ENCODE measurements at regions not wholly inside any gene's neighbourhood (a gene's known extent, or its start where the extent isn't known, plus 50 kb on each side); places are given as distances from the start of the nearest gene placed in this dataset.

DNA sequence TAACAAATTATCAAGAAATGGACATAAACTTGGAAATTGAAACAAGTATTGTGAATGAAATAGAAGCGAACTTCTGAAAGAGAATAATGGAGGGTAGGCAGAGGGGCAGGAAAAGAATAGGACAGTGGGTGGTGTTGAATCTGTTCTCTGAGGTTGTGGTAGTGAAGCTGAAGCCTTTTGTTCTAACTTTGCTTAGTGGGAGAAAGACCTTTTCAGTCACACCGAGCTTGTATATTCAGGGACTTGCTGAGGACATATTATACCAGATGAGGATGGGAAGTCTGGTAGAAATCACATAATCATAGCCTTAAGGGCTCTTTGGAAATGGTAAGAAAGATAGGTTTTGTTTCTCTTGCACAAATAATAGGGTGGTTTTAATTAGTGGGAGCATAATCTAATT is 115.4 kb upstream of the NDST4 start:
- 22% methylated on average over 2 of the region's 2 CpGs for WGBS (ENCODE audit: low lambda C conversion rate)

DNA sequence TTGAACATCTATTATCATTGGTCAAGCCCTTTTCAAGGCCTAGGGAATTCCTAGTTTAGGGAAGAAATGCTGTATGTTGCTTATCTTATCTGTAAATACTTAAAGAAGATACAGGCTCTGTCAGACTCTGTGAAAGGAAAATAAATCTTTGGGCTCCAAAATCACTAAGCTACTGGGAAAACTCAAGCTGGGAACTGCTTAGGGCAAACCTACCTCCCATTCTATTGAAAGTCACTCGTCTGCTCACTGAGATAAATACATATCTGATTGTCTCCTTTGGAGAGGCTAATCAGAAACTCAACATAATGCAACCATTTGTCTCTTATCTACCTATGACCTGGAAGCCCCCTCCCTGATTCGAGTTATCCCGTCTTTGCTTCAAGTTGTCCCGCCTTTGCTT is 108.6 kb upstream of the NDST4 start:
- Histone ChIP-seq H3K36me3 (replicated peaks in 1 of 2; ENCODE audit: control insufficient read depth in 1 of 2, insufficient read depth in 2 of 2, low read length in 1 of 2) (no peaks in the 10 kb centered on the region), H4K20me1 (ENCODE audit: insufficient read depth) (no peaks in the 10 kb centered on the region), H3K9me3 (no peaks in the 10 kb centered on the region), H3K79me2 (ENCODE audit: insufficient read depth) (no peaks in the 10 kb centered on the region), H3K4me3 (ENCODE audit: low read depth in 2 of 2, low read length in 1 of 2) (no peak overlapping the region), H3F3A (replicated peaks; ENCODE audit: insufficient read depth) (no peaks in the 10 kb centered on the region), H2AFZ (ENCODE audit: low read depth) (no peak overlapping the region), H3K27me3 (ENCODE audit: insufficient read depth) (no peaks in the 10 kb centered on the region), H3K9ac (no peak overlapping the region), H3K4me1 (ENCODE audit: control insufficient read depth in 1 of 2, insufficient read depth in 2 of 2, low read depth in 1 of 2, low read length in 1 of 2) (no peaks in the 10 kb centered on the region), H3K9me2 (no peaks in the 10 kb centered on the region), H3K27ac (ENCODE audit: low read depth in 2 of 2, low read length in 1 of 2) (no peak overlapping the region), H3K4me2 (no peak overlapping the region)
- TF ChIP-seq JUND (IDR thresholded peaks at IDR 0.05) (no peak), EP300 (IDR thresholded peaks at IDR 0.05; ENCODE audit: borderline replicate concordance in 1 of 2, low read depth in 1 of 2, low read length in 1 of 2) (no peak), MEF2A (IDR thresholded peaks at IDR 0.05; ENCODE audit: borderline replicate concordance, low read depth) (no peak), EZH2phosphoT487 (IDR thresholded peaks at IDR 0.05; ENCODE audit: borderline replicate concordance, low read depth) (no peak), TCF12 (IDR thresholded peaks at IDR 0.05) (no peak)
- TF ChIP-seq, protein P1, sequence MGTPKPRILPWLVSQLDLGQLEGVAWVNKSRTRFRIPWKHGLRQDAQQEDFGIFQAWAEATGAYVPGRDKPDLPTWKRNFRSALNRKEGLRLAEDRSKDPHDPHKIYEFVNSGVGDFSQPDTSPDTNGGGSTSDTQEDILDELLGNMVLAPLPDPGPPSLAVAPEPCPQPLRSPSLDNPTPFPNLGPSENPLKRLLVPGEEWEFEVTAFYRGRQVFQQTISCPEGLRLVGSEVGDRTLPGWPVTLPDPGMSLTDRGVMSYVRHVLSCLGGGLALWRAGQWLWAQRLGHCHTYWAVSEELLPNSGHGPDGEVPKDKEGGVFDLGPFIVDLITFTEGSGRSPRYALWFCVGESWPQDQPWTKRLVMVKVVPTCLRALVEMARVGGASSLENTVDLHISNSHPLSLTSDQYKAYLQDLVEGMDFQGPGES (IDR thresholded peaks at IDR 0.05; ENCODE audit: low read depth, low read length) = no peak
- TF ChIP-seq, protein P2, sequence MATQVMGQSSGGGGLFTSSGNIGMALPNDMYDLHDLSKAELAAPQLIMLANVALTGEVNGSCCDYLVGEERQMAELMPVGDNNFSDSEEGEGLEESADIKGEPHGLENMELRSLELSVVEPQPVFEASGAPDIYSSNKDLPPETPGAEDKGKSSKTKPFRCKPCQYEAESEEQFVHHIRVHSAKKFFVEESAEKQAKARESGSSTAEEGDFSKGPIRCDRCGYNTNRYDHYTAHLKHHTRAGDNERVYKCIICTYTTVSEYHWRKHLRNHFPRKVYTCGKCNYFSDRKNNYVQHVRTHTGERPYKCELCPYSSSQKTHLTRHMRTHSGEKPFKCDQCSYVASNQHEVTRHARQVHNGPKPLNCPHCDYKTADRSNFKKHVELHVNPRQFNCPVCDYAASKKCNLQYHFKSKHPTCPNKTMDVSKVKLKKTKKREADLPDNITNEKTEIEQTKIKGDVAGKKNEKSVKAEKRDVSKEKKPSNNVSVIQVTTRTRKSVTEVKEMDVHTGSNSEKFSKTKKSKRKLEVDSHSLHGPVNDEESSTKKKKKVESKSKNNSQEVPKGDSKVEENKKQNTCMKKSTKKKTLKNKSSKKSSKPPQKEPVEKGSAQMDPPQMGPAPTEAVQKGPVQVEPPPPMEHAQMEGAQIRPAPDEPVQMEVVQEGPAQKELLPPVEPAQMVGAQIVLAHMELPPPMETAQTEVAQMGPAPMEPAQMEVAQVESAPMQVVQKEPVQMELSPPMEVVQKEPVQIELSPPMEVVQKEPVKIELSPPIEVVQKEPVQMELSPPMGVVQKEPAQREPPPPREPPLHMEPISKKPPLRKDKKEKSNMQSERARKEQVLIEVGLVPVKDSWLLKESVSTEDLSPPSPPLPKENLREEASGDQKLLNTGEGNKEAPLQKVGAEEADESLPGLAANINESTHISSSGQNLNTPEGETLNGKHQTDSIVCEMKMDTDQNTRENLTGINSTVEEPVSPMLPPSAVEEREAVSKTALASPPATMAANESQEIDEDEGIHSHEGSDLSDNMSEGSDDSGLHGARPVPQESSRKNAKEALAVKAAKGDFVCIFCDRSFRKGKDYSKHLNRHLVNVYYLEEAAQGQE (IDR thresholded peaks at IDR 0.05; ENCODE audit: low read depth, low read length) = no peak
- TF ChIP-seq, protein P3, sequence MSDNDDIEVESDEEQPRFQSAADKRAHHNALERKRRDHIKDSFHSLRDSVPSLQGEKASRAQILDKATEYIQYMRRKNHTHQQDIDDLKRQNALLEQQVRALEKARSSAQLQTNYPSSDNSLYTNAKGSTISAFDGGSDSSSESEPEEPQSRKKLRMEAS (IDR thresholded peaks at IDR 0.05; ENCODE audit: low read depth) = no peak
- no peak for DNase-seq
- WGBS (ENCODE audit: low lambda C conversion rate) = 19% methylated on average over 4 of the region's 4 CpGs
- ChIA-PET CTCF (no interaction called here), POLR2A (no interaction called here)

More for the DNA sequence above, 115.4 kb upstream of the NDST4 start:
- Histone ChIP-seq H3K36me3 (replicated peaks in 1 of 2; ENCODE audit: control insufficient read depth in 1 of 2, insufficient read depth in 2 of 2, low read length in 1 of 2) (no peaks in the 10 kb centered on the region), H3K27me3 (ENCODE audit: insufficient read depth) (no peaks in the 10 kb centered on the region), H3K27ac (ENCODE audit: low read depth in 2 of 2, low read length in 1 of 2) (no peak overlapping the region), H2AFZ (ENCODE audit: low read depth) (no peak overlapping the region), H4K20me1 (ENCODE audit: insufficient read depth) (no peaks in the 10 kb centered on the region), H3K79me2 (ENCODE audit: insufficient read depth) (no peaks in the 10 kb centered on the region), H3K9me2 (no peaks in the 10 kb centered on the region), H3K9me3 (no peaks in the 10 kb centered on the region), H3K4me2 (no peak overlapping the region), H3K4me1 (ENCODE audit: control insufficient read depth in 1 of 2, insufficient read depth in 2 of 2, low read depth in 1 of 2, low read length in 1 of 2) (peaks cover 0 to 3% of the 10 kb centered on the region in 2 experiments; a peak in 1 of 4 replicates), H3F3A (replicated peaks; ENCODE audit: insufficient read depth) (no peaks in the 10 kb centered on the region), H3K9ac (no peak overlapping the region), H3K4me3 (ENCODE audit: low read depth in 2 of 2, low read length in 1 of 2) (no peak overlapping the region)
- DNase-seq = peak; percentile 2
- TF ChIP-seq, protein P4, sequence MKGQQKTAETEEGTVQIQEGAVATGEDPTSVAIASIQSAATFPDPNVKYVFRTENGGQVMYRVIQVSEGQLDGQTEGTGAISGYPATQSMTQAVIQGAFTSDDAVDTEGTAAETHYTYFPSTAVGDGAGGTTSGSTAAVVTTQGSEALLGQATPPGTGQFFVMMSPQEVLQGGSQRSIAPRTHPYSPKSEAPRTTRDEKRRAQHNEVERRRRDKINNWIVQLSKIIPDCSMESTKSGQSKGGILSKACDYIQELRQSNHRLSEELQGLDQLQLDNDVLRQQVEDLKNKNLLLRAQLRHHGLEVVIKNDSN (IDR thresholded peaks at IDR 0.05; ENCODE audit: borderline replicate concordance, low read depth) = no peak
- no peak for TF ChIP-seq RXRA (IDR thresholded peaks at IDR 0.05; ENCODE audit: borderline replicate concordance, low read depth)
- no peak for TF ChIP-seq SIN3A (IDR thresholded peaks at IDR 0.05; ENCODE audit: borderline replicate concordance, low read depth, low read length)
- TF ChIP-seq, protein P5, sequence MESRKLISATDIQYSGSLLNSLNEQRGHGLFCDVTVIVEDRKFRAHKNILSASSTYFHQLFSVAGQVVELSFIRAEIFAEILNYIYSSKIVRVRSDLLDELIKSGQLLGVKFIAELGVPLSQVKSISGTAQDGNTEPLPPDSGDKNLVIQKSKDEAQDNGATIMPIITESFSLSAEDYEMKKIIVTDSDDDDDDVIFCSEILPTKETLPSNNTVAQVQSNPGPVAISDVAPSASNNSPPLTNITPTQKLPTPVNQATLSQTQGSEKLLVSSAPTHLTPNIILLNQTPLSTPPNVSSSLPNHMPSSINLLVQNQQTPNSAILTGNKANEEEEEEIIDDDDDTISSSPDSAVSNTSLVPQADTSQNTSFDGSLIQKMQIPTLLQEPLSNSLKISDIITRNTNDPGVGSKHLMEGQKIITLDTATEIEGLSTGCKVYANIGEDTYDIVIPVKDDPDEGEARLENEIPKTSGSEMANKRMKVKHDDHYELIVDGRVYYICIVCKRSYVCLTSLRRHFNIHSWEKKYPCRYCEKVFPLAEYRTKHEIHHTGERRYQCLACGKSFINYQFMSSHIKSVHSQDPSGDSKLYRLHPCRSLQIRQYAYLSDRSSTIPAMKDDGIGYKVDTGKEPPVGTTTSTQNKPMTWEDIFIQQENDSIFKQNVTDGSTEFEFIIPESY (IDR thresholded peaks at IDR 0.05; ENCODE audit: borderline replicate concordance, low read depth) = no peak
- no peak for TF ChIP-seq TEAD4 (IDR thresholded peaks at IDR 0.05; ENCODE audit: borderline replicate concordance, insufficient read depth)
- TF ChIP-seq EP300 (IDR thresholded peaks at IDR 0.05; ENCODE audit: borderline replicate concordance in 1 of 2, low read depth in 1 of 2, low read length in 1 of 2) = no peak
- no peak for TF ChIP-seq FOXJ3 (CRISPR knock-in tag; IDR thresholded peaks at IDR 0.05)
- no peak for TF ChIP-seq MXI1 (IDR thresholded peaks at IDR 0.05; ENCODE audit: low read depth, low read length)
- TF ChIP-seq YY1 (IDR thresholded peaks at IDR 0.05; ENCODE audit: low read depth) = no peak
- TF ChIP-seq, protein P1 (IDR thresholded peaks at IDR 0.05; ENCODE audit: low read depth, low read length) = no peak
- TF ChIP-seq NRF1 (IDR thresholded peaks at IDR 0.05; ENCODE audit: low read depth, low read length) = no peak
- TF ChIP-seq POLR2AphosphoS5 (IDR thresholded peaks at IDR 0.05; ENCODE audit: low read depth, low read length) = no peak
- no peak for TF ChIP-seq RCOR1 (IDR thresholded peaks at IDR 0.05; ENCODE audit: low read length)
- CTCF ChIA-PET = no interaction called here
- POLR2A ChIA-PET = no interaction called here
